ENCODE measurements at regions not wholly inside any gene's neighbourhood (a gene's known extent, or its start where the extent isn't known, plus 50 kb on each side); places are given as distances from the start of the nearest gene placed in this dataset.

DNA sequence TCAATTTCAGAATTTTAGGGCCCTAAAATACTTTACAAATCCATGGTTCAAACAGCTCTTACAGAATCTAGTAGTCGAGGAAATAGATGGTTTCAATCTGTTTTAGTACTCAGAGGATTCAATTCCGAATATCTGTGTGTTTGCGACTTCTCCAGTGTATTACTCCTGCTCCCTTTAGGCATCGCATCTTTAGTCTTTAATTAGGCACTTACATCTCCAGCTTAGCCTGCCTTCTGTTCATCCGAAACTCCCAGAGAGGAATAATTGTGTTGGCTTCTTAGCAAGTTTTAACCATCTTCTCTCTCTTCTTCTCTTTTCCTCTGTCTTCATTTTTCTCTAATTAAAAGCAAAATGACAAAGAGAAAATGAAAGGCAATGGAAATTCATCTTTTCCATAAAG is 1901.3 kb upstream of the TENM3 start (continued):
- TF ChIP-seq, protein P1, sequence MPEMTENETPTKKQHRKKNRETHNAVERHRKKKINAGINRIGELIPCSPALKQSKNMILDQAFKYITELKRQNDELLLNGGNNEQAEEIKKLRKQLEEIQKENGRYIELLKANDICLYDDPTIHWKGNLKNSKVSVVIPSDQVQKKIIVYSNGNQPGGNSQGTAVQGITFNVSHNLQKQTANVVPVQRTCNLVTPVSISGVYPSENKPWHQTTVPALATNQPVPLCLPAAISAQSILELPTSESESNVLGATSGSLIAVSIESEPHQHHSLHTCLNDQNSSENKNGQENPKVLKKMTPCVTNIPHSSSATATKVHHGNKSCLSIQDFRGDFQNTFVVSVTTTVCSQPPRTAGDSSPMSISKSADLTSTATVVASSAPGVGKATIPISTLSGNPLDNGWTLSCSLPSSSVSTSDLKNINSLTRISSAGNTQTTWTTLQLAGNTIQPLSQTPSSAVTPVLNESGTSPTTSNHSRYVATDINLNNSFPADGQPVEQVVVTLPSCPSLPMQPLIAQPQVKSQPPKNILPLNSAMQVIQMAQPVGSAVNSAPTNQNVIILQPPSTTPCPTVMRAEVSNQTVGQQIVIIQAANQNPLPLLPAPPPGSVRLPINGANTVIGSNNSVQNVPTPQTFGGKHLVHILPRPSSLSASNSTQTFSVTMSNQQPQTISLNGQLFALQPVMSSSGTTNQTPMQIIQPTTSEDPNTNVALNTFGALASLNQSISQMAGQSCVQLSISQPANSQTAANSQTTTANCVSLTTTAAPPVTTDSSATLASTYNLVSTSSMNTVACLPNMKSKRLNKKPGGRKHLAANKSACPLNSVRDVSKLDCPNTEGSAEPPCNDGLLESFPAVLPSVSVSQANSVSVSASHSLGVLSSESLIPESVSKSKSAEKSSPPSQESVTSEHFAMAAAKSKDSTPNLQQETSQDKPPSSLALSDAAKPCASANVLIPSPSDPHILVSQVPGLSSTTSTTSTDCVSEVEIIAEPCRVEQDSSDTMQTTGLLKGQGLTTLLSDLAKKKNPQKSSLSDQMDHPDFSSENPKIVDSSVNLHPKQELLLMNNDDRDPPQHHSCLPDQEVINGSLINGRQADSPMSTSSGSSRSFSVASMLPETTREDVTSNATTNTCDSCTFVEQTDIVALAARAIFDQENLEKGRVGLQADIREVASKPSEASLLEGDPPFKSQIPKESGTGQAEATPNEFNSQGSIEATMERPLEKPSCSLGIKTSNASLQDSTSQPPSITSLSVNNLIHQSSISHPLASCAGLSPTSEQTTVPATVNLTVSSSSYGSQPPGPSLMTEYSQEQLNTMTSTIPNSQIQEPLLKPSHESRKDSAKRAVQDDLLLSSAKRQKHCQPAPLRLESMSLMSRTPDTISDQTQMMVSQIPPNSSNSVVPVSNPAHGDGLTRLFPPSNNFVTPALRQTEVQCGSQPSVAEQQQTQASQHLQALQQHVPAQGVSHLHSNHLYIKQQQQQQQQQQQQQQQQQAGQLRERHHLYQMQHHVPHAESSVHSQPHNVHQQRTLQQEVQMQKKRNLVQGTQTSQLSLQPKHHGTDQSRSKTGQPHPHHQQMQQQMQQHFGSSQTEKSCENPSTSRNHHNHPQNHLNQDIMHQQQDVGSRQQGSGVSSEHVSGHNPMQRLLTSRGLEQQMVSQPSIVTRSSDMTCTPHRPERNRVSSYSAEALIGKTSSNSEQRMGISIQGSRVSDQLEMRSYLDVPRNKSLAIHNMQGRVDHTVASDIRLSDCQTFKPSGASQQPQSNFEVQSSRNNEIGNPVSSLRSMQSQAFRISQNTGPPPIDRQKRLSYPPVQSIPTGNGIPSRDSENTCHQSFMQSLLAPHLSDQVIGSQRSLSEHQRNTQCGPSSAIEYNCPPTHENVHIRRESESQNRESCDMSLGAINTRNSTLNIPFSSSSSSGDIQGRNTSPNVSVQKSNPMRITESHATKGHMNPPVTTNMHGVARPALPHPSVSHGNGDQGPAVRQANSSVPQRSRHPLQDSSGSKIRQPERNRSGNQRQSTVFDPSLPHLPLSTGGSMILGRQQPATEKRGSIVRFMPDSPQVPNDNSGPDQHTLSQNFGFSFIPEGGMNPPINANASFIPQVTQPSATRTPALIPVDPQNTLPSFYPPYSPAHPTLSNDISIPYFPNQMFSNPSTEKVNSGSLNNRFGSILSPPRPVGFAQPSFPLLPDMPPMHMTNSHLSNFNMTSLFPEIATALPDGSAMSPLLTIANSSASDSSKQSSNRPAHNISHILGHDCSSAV (CRISPR knock-in tag; IDR thresholded peaks at IDR 0.05; ENCODE audit: borderline replicate concordance), result no peak
- TF ChIP-seq ZFX (CRISPR knock-in tag; IDR thresholded peaks at IDR 0.05; ENCODE audit: low read depth), result no peak
- TF ChIP-seq CCAR2 (optimal IDR thresholded peaks at IDR 0.05; ENCODE audit: low read depth, low read length), result no peak
- TF ChIP-seq ZNF510 (CRISPR knock-in tag; IDR thresholded peaks at IDR 0.05; ENCODE audit: low read depth), result no peak
- no peak for TF ChIP-seq ZNF343 (CRISPR knock-in tag; IDR thresholded peaks at IDR 0.05)
- no peak for TF ChIP-seq MYNN (CRISPR knock-in tag; IDR thresholded peaks at IDR 0.05; ENCODE audit: low read depth)
- no peak for TF ChIP-seq BORCS8-MEF2B (CRISPR knock-in tag; IDR thresholded peaks at IDR 0.05)
- no peak for TF ChIP-seq ZNF644 (CRISPR knock-in tag; IDR thresholded peaks at IDR 0.05; ENCODE audit: low read depth)
- TF ChIP-seq, protein P2, sequence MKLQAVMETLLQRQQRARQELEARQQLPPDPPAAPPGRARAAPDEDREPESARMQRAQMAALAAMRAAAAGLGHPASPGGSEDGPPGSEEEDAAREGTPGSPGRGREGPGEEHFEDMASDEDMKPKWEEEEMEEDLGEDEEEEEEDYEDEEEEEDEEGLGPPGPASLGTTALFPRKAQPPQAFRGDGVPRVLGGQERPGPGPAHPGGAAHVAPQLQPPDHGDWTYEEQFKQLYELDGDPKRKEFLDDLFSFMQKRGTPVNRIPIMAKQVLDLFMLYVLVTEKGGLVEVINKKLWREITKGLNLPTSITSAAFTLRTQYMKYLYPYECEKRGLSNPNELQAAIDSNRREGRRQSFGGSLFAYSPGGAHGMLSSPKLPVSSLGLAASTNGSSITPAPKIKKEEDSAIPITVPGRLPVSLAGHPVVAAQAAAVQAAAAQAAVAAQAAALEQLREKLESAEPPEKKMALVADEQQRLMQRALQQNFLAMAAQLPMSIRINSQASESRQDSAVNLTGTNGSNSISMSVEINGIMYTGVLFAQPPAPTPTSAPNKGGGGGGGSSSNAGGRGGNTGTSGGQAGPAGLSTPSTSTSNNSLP (IDR thresholded peaks at IDR 0.05; ENCODE audit: low read depth, low read length), result no peak
- no peak for TF ChIP-seq CEBPB (IDR thresholded peaks at IDR 0.05; ENCODE audit: borderline replicate concordance, low read depth, low read length)

Data from HepG2 (cell line).